HG03280 (cell line): ENCODE measurements at regions not wholly inside any gene's neighbourhood (a gene's known extent, or its start where the extent isn't known, plus 50 kb on each side); places are given as distances from the start of the nearest gene placed in this dataset.

Experiments
- ATAC-seq: cut with Tn5 transposase; IDR thresholded peaks from one replicate; pipeline ENCODE4 v1.9.1; 2021; ENCODE audit warnings: mild to moderate bottlenecking, moderate library complexity; ENCODE audit not compliant: unreplicated experiment

DNA sequence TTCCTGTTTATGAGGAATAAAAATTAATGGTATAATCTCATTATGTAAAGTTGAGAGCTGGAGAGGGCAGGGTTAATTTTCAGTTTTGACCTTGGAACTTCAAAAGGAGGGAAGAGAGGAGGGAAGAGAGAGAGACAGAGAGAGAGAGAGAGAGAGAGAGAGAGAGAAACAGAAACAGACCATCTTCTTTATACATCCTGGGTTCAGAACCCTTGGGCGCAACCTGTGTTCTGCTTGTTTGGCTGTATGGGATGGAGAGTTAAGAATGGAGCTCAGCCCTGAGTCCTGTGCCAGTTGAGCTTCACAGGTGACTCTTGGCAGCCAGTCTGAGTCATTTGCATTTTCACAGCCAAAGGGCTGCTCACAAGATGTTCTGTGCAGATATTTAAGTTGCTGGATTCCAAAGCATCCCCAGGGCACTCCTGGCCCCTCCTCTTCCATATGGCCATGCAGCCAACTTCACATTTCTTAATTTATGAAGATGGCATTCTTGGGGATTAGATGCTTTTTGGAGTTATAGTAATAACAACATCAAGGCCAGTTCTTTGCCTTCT is 143.5 kb downstream of the CARTPT start:
- no peak for ATAC-seq

GRCh38 chr5:71864730-71865601 is 145.9 kb downstream of the CARTPT start:
- no peak for ATAC-seq

- no peak for ATAC-seq
These were observed 146.7 kb downstream of the CARTPT start for GRCh38 chr5:71865665-71866320.

DNA sequence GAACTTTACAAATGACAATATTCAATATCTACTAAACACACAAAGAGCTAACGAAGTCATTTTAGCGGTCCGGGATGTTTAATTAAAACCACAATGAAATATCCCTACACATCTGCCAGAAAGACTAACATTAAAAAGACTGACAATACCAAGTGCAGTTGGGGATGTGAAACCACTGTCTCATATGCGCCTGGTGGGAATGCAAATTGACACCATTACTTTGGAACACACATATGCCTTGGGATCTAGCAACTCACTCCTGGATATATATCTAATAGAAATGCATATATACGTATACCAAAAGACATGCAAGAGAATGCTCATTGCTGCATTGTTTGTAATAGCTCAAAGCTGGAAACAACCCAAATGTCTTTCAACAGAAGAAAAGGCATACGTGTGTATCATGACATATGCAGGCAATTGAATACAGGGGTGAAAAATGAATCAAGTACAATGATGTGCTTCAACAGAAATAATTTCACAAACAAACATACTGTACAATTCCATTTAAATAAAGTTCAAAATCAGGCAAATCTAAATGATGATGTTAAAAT is 153.3 kb downstream of the CARTPT start:
- ATAC-seq: no peak

DNA sequence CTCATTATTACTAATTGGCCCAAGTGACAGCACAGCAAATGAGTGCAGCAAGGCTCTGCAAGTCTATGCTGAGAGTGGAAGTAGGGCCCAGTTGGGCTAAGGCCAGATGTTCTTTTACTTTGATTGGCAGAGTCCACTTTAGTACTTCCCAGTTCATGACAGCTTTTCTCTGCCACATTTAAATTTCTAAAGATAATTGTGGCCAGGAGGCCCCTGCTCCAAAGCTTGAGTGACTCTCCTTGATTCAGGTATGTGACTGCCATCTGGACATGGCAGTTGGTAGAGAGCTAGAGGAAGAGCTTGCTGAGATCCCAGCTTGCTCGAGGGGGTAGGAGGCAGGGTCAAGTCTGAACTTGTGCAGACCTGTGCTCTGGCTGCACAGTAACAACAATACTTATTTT is 154.1 kb downstream of the CARTPT start:
- no peak for ATAC-seq

DNA sequence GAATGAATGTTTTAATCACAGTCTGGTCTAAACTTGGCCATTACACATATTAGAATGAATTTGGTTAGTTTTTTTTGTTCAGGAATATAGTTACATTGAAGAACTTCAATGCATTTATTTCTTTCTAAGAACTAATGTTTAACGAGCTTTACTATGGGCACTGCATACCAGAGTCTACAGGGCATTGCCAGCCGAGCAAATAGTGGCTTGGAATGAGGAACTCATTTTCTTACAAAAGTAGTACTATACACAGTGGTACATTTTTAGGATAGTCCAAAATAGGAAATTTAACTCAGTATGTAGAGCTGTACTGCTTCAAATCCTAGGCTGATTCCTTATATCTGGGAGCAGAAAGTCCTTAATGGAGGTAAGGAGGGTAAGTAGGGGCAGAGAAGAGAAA is 155.4 kb downstream of the CARTPT start:
- no peak for ATAC-seq

GRCh38 chr5:71877511-71877910 is 158.4 kb downstream of the CARTPT start:
- ATAC-seq: no peak

DNA sequence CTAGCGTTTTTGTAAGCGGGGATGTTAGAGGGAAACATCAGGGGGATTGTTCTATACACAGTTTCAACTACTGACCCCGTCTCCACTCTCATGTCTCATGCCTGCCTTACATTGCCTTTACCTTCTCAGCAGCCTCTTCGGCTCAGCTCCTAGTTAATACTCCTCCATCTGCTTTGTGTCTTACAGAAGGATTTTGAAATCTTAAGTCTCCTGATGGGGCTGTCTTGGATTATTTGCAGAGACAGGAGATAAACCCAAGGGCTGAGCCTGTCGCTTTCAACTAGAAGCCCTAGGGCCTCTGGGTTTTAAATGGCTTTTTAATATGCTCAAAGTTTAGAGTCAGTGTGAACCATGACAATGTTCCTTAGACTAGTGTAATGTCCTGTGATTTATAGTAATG is 161.5 kb downstream of the CARTPT start:
- no peak for ATAC-seq

- no peak for ATAC-seq
These were observed 164.0 kb downstream of the CARTPT start for GRCh38 chr5:71882826-71883741.

GRCh38 chr5:71883742-71884103 is 164.6 kb downstream of the CARTPT start:
- no peak for ATAC-seq

DNA sequence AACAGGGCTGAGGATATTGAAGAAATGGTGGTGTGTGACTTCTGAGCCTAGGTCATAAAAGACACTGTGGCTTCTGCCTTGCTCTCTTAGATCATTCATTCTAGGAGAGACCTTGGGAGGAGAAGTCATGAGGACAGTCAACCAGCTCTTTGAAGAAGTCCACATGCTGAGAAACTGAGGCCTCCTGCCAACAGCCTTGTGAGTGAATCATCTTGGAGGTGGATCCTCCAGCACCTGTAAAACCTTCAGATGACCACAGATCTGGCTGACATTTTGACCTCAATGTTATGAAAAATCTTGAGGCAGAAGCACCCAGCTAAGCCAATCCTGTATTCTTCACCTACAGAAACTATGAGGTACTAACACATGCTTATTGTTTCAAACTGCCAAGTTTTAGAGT is 165.9 kb downstream of the CARTPT start:
- ATAC-seq: no peak

DNA sequence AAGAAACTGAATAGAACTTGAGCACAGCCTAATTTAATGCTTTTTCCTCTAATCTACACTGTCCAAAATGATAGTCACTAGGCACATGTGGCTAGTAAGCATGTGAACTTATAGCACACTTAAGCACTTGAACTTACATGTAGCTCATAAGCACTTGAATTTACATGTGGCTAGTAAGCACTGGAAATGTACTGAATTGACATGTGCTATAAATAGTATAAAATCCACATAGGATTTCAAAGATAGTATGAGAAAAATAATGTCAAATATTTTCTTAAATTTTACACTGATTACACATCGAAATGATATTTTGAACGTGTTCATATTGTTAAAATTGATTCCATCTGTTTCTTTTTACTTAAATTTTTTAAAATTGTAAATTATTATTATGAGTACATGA is 167.3 kb downstream of the CARTPT start:
- no peak for ATAC-seq

GRCh38 chr5:71887680-71888079 is 168.6 kb downstream of the CARTPT start:
- ATAC-seq: peak; percentile 98

- no peak for ATAC-seq
These were observed 172.3 kb downstream of the CARTPT start for GRCh38 chr5:71891406-71891805.

GRCh38 chr5:71891856-71892255 is 172.8 kb downstream of the CARTPT start:
- ATAC-seq: no peak

GRCh38 chr5:71892641-71893365 is 173.7 kb downstream of the CARTPT start:
- ATAC-seq: no peak

DNA sequence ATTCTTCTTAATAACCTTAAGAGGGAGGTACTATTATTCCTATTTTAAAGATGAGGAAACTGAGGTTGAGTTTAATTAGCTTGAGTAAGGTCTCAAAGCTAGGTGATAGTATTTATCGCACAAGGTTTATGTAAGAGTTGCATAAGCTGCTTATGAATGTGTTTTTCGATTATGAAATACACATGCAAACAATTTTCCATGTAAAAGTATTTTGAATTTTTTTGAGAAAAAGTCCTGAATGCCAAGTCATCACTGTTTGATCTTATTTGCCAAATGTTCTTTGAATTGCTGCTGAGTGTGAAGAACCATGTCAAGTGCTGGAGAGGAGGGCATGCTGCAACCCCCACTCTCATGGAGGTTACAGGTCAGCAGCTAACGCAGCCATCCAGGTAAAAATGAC is 174.4 kb downstream of the CARTPT start:
- ATAC-seq: no peak

DNA sequence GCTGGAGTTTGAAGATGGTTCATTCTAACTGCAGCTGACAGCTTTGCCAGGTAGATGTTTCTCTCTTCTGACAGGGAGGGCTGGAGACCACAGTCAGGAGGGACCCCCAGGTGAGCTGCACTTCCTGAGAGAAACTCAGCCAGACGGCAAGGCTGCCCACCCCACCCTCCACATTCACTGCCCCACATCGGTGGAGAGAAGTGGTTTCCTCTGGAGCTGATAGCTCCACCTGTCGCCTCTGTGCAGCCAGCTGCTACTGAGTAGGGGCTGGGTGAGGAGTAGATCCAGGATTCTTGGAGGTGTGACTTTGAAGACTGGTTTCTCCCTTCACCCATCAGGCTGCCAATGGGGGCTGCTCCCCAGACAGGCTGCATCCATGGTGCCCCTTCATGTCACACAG is 175.0 kb downstream of the CARTPT start:
- ATAC-seq: no peak

DNA sequence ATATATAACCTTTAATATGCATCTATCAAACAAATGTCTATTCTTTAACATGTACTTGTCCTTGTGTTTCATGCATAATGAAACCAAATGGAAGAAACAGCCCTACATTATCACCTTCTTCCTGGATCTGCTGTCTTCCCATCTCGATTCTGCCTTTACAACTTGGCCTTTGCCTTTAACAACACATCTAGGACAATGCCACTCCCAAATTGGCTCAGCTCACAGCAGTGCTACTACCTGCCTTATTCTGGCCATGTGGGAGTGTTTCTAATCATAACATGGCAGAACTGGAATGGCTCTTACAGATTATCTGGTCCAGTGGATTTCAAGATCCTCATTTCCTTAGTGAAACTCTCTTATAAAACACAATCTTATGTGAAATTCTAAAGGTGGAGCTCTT is 176.5 kb downstream of the CARTPT start:
- ATAC-seq: no peak

- ATAC-seq: no peak
These were observed 180.8 kb downstream of the CARTPT start for GRCh38 chr5:71899865-71900342.
